ENCODE measurements at regions not wholly inside any gene's neighbourhood (a gene's known extent, or its start where the extent isn't known, plus 50 kb on each side); places are given as distances from the start of the nearest gene placed in this dataset.
"Not testable (repeated sequence)": the region's sequence is repeated elsewhere in the genome, so short reads cannot be mapped to it uniquely, and the experiment has no call there.

GRCh38 chr3:195999176-195999575, 82.7 kb downstream of the TFRC start:
- POLR2A ChIA-PET; ATAC-seq; H3K9me3 ChIP-seq; FAIRE-seq; H3K27ac ChIP-seq; DNase-seq (ENCODE audit: low read depth in 1 of 2, low spot score in 1 of 2); CTCF ChIA-PET; H3K4me1 ChIP-seq; H3K4me2 ChIP-seq; H3K4me3 ChIP-seq: not testable (repeated sequence)
- WGBS (ENCODE audit: missing lambda C conversion rate), result 40% methylated on average over 1 of the region's 6 CpGs

DNA sequence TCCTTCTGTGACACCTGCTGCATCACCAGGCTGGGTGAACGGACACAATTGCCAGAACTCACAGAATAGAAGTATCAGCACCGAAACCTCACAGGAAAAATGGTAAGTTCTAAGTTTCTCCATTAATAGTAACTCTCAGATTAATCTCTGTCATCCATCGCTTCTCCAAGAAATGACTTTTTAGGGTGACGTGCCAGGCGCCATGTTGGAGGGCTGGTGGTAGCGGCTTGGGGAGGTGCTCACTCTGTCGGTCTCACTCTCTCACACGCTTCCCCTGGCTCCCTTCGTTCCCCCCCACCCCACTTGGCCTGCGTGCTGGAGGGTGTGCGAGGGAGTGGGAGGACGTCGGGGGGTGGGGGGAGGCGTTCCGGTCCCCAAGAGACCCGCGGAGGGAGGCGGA, 85.6 kb downstream of the TFRC start:
- H3K4me1 ChIP-seq; DNase-seq (ENCODE audit: low read depth in 1 of 2, low spot score in 1 of 2); CTCF ChIA-PET; POLR2A ChIA-PET; FAIRE-seq; H3K9me3 ChIP-seq; ATAC-seq; H3K4me2 ChIP-seq; H3K4me3 ChIP-seq; H3K27ac ChIP-seq: not testable (repeated sequence)
- 84% methylated on average over 11 of the region's 18 CpGs for WGBS (ENCODE audit: missing lambda C conversion rate)

DNA sequence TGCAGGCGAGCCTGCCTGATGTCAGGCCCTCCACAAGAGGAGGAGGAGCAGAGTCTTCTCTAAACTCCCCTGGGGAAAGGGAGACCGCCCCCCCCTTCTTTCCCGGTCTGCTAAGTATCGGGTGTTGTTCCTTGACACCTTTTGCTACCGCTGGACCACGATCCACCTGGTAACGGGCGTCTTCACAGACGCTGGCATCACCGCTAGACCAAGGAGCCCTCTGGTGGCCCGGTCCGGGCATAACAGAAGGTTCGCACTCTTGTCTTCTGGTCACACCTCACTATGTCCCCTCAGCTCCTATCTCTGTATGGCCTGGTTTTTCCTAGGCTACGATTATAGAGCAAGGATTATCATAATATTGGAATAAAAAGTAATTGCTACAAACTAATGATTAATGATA, 86.0 kb upstream of the TNK2 start:
- H3K9me3 ChIP-seq, ATAC-seq, FAIRE-seq, POLR2A ChIA-PET, H3K27ac ChIP-seq, H3K4me1 ChIP-seq, H3K4me3 ChIP-seq: not testable (repeated sequence)
- DNase-seq (ENCODE audit: low read depth in 1 of 2, low spot score in 1 of 2), result peak in 1 of 2 experiments; percentile 52
- peak overlapping the region; percentile 42; the same call in 1 of the 3 replicates for H3K4me2 ChIP-seq
- WGBS (ENCODE audit: missing lambda C conversion rate), result 44% methylated on average over 2 of the region's 14 CpGs
- CTCF ChIA-PET, result interaction anchor here (0.7 kb wide), 1 partner anchor 76 kb away, joined by 3 read pairs; no protein-coding TSS in a partner anchor
- TF ChIP-seq RAD21 (conservative IDR thresholded peaks at IDR 0.05 in 1 of 2, IDR thresholded peaks at IDR 0.05 in 1 of 2), result peak in 1 of 2 experiments; percentile 16; a peak in 1 of 5 replicates
- TF ChIP-seq, protein P1, sequence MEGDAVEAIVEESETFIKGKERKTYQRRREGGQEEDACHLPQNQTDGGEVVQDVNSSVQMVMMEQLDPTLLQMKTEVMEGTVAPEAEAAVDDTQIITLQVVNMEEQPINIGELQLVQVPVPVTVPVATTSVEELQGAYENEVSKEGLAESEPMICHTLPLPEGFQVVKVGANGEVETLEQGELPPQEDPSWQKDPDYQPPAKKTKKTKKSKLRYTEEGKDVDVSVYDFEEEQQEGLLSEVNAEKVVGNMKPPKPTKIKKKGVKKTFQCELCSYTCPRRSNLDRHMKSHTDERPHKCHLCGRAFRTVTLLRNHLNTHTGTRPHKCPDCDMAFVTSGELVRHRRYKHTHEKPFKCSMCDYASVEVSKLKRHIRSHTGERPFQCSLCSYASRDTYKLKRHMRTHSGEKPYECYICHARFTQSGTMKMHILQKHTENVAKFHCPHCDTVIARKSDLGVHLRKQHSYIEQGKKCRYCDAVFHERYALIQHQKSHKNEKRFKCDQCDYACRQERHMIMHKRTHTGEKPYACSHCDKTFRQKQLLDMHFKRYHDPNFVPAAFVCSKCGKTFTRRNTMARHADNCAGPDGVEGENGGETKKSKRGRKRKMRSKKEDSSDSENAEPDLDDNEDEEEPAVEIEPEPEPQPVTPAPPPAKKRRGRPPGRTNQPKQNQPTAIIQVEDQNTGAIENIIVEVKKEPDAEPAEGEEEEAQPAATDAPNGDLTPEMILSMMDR (IDR thresholded peaks at IDR 0.05), result peak; percentile 16; the same call in 1 of the 3 replicates

DNA sequence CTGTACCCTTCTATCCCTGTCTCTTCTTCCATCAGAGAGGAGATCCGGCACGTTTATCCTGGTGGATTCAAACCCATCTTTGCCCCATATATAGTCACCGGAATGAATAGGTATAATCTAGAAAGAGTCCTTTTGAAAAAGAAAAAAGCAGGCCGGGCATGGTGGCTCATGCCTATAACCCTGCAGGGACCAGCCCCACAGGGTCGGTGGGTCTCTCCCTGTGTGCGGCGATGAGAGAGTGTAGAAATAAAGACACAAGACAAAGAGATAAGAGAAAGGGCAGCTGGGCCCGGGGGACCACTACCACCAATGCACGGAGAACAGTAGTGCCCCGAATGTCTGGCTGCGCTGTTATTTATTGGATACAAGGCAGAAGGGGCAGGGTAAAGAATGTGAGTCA, 85.3 kb upstream of the TNK2 start:
- H3K27ac ChIP-seq; ATAC-seq; H3K4me1 ChIP-seq; DNase-seq (ENCODE audit: low read depth in 1 of 2, low spot score in 1 of 2); CTCF ChIA-PET; POLR2A ChIA-PET; H3K4me3 ChIP-seq; H3K4me2 ChIP-seq; H3K9me3 ChIP-seq; FAIRE-seq: not testable (repeated sequence)
- 92% methylated on average over 5 of the region's 11 CpGs for WGBS (ENCODE audit: missing lambda C conversion rate)

GRCh38 chr3:195992956-195993595, 84.7 kb upstream of the TNK2 start:
- FAIRE-seq; ATAC-seq; H3K4me1 ChIP-seq; H3K27ac ChIP-seq; H3K9me3 ChIP-seq; POLR2A ChIA-PET; CTCF ChIA-PET; H3K4me3 ChIP-seq; H3K4me2 ChIP-seq; DNase-seq (ENCODE audit: low read depth in 1 of 2, low spot score in 1 of 2): not testable (repeated sequence)
- WGBS (ENCODE audit: missing lambda C conversion rate), result 90% methylated on average over 17 of the region's 20 CpGs

DNA sequence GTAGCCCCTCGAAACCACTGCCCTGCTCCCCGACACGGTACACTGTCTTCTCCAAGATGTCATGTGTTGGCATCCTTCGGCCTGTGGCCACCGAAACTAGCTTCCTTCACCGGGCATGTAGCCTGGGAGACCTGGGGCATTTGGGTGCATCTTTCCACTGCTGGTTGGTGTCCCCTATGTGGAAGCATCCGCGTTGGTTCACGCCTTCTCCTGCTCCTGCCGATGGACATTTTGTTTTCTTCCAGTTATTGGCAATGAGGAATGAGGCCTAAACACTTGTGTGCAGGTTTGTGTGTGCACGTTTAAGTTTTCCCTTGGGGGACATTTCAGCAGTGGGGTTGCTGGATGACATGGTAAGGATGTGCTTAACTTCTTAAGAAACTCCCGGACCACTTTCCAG, 83.6 kb upstream of the TNK2 start:
- H3K9me3 ChIP-seq; H3K4me3 ChIP-seq; H3K4me1 ChIP-seq; H3K4me2 ChIP-seq; ATAC-seq; H3K27ac ChIP-seq; DNase-seq (ENCODE audit: low read depth in 1 of 2, low spot score in 1 of 2); CTCF ChIA-PET; FAIRE-seq; POLR2A ChIA-PET: not testable (repeated sequence)
- 93% methylated on average over 10 of the region's 12 CpGs for WGBS (ENCODE audit: missing lambda C conversion rate)

- 83% methylated on average over 12 of the region's 12 CpGs for WGBS (ENCODE audit: missing lambda C conversion rate)
- H3K4me1 ChIP-seq; POLR2A ChIA-PET; H3K9me3 ChIP-seq; H3K4me3 ChIP-seq; ATAC-seq; DNase-seq (ENCODE audit: low read depth in 1 of 2, low spot score in 1 of 2); CTCF ChIA-PET; FAIRE-seq; H3K27ac ChIP-seq: not testable (repeated sequence)
- H3K4me2 ChIP-seq, result peak overlapping the region; percentile 80; the same call in 2 of the 3 replicates
Observed at GRCh38 chr3:195991243-195991642, 82.9 kb upstream of the TNK2 start.

DNA sequence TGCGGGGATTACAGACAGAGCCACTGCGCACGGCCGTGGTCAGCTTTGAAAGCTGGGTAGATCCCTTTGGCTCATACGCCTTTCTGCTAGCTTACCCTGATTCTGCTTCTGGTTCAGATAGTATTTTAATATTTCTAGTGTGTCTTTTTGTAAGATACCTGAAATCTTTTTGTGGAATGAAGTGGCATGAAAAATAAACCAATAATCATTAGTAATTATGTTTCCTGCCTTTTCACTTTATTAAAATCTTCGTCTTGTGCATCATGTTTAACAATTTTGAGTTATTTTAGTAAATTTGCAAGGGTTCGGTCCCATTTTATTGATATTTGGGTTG, 82.5 kb upstream of the TNK2 start:
- Histone ChIP-seq H3K4me3 (peak overlapping the region; percentile 81), H3K27ac (peak overlapping the region; percentile 97 to 99), H3K4me2 (peak overlapping the region; percentile 80)
- DNase-seq (ENCODE audit: low read depth in 1 of 2, low spot score in 1 of 2); CTCF ChIA-PET; FAIRE-seq; ATAC-seq; H3K4me1 ChIP-seq; H3K9me3 ChIP-seq; POLR2A ChIA-PET: not testable (repeated sequence)
- WGBS (ENCODE audit: missing lambda C conversion rate), result 29% methylated on average over 7 of the region's 7 CpGs

Measured in A549 (cell line).